Left lobe of liver (tissue), 2 donors: ENCODE measurements at regions not wholly inside any gene's neighbourhood (a gene's known extent, or its start where the extent isn't known, plus 50 kb on each side); places are given as distances from the start of the nearest gene placed in this dataset.
A peak's percentile ranks its signal among the peaks of the same experiment; 100 is the strongest.

ENCODE experiments used
- ATAC-seq: fragments of 200-7000 bp; cut with Tn5 transposase; one replicate; pipeline ENCODE4 v1.9.1; 2020; ENCODE audit warnings: mild to moderate bottlenecking, moderate library complexity
- DNase-seq: peaks from one replicate; pipeline ENCODE4 v3.0.0-alpha.2; 2020; ENCODE audit warnings: low spot score
- donor health status: DM: no; HTN: no; CAD: no; lungs with moderate emphysema.
- donor health status: DM: no; HTN: yes; CAD: no.

GRCh38 chr13:72458701-72459100, 268.7 kb downstream of the MZT1 start:
- no peak for DNase-seq
- no peak for ATAC-seq

DNA sequence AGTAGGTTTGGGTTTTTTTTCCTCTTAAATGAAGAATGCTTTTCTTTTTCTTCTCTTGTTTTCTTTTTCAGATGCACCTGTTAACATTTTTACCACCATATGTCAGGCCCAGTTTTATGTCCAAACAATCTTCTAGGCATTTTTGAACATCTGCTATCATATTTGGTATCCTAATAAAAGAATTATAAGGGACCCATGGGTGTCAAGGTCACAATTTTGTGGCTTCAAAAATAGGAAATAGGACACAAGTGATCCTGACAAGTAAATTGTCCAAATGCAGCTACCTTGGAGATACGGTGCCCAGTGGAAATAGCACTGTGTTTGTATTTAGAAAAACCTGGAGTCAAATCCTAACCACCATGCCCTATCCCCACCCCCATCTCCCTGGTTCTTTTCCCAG, 270.3 kb downstream of the MZT1 start:
- DNase-seq: no peak
- ATAC-seq: no peak

- ATAC-seq (no peak), DNase-seq (no peak)
Observed at GRCh38 chr13:72456486-72456885, 270.9 kb downstream of the MZT1 start.

GRCh38 chr13:72453161-72453560, 274.3 kb downstream of the MZT1 start:
- no peak for ATAC-seq
- no peak for DNase-seq

DNA sequence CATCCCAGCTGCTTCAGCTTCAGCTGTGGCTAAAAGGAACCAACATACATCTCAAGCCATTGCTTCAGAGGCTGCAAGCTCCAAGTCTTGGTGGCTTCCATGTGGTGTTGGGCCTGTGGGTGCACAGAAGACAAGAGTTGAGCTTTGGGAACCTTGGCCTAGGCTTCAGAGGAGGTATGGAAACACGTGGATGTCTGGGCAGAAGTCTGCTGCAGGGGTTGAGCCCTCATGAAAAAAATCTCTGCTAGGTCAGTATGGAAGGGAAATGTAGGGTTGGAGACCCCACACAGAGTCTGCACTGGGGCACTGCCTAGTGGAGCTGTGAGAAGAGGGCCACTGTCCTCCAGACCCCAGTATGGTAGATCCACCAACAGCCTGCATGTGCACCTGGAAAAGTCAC, 279.3 kb downstream of the MZT1 start:
- no peak for DNase-seq
- ATAC-seq: no peak

- ATAC-seq (no peak), DNase-seq (no peak)
Observed at GRCh38 chr13:72444999-72445398, 282.4 kb downstream of the MZT1 start.

DNA sequence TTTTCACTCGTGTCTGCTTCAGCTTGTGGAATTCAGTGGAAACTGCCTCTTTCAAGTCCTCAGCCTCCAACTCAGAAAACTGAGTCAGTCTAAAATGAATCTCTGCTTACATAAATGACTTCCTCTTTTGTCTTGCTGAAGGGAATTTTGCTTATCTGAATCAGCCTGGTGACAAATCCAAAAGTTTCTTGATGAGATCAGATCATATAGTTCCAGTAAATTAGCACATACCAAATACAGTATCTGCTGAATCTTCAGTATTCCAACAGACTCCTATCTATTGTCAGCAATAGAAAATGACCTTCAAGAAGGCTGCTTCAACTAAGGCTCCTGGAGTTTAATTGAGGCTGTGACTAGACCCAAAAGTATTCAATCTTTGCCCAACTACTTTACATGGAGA, 290.0 kb downstream of the MZT1 start:
- ATAC-seq: no peak
- DNase-seq: no peak

DNA sequence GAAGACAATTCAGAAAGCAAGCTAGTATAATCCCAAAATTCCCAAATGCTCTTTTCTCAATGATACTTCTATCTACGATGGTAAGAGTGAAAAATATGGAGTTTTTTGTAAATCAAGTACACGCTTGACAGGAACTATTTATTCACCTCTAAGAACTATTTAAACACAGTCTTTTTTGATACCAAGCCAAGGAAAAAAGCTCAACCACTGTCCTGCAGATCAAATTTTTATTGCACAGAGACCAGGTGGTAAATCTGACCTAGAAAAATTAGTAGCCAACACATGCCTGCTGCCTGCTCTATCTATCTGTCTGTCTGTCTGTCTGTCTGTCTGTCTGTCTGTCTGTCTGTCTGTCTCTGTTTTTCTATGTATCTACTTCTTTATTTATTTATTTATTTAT, 292.2 kb downstream of the MZT1 start:
- DNase-seq: no peak

DNA sequence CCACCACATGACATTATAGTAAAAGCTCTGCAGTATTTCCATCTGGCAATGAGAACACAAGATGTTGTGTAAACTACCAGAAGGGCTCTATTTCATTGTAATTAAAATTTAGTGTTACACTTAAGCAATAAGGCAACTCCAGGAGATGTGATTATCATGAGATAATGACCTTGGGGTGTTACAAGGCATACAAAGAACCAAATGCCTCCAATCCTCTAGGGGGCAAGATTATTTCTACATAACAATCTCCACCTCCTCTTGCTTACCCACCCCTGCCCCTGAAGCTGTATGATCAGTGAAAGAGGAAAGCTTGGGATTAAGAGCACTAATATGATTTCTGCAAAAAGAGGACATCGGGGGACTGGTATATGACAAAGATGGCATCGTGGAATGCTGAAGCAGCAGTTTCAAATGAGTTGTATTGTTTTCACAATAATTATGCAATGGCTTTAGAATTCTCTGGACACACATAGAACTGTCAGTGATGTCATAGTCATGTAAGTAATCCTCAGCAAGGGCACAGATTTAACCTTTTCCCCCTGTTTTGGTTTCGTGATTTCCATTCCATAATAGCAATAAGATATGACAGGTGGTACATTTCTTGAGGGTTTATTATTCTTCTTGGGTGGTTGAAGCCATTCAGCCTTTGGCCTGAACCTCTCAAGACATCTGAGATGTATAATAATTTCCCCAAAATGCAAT, 295.3 kb downstream of the MZT1 start:
- no peak for DNase-seq
- no peak for ATAC-seq

More for the DNA sequence above, 292.2 kb downstream of the MZT1 start:
- ATAC-seq: no peak

DNA sequence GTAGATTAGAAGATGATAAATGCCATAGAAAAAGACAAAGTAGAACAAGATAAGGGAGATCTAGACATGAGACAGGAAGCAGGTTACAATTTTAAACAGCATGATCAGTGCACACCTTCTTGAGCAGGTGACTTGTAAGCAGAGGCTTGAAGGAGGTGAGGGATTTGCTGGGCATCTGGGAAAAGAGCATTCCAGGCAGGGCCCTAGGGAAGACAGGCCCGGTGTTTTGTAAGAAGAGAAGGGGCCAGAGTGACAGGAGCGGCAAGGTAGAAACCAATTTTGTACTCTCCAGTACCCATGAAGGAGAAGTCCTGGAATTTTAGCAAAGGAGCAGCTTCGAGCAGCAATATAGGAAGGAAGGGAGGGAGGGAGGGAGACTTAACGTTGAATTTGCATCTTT, 296.5 kb downstream of the MZT1 start:
- DNase-seq (no peak), ATAC-seq (no peak)

- no peak for ATAC-seq
- no peak for DNase-seq
Observed at GRCh38 chr13:72427757-72428528, 299.5 kb downstream of the MZT1 start.

- ATAC-seq: no peak
- DNase-seq: no peak
Observed at GRCh38 chr13:72424059-72424458, 303.4 kb downstream of the MZT1 start.

GRCh38 chr13:72415817-72416216, 311.6 kb downstream of the MZT1 start:
- ATAC-seq (no peak), DNase-seq (no peak)

GRCh38 chr13:72412481-72412880, 314.9 kb downstream of the MZT1 start:
- peak; percentile 56 for ATAC-seq

DNA sequence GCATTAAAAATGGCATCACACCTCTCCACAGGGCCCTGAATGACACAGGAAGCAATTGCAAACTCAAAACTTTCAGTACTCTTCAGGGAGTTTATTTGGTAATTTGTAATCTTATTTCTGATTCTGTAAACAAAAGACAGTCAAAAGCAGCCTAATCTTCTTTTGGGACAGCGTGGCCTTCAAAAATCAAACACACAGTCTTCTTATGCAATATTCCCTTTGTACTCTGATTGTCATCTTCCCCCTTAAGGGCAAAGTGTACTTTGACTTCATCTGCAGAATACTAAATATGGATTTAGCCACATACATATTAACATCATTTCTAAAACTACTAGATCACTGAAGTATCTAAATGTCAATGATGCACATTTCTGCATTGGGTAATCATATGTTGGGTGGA, 322.0 kb downstream of the MZT1 start:
- DNase-seq: no peak
- no peak for ATAC-seq

More at GRCh38 chr13:72412481-72412880, 314.9 kb downstream of the MZT1 start:
- DNase-seq: no peak

DNA sequence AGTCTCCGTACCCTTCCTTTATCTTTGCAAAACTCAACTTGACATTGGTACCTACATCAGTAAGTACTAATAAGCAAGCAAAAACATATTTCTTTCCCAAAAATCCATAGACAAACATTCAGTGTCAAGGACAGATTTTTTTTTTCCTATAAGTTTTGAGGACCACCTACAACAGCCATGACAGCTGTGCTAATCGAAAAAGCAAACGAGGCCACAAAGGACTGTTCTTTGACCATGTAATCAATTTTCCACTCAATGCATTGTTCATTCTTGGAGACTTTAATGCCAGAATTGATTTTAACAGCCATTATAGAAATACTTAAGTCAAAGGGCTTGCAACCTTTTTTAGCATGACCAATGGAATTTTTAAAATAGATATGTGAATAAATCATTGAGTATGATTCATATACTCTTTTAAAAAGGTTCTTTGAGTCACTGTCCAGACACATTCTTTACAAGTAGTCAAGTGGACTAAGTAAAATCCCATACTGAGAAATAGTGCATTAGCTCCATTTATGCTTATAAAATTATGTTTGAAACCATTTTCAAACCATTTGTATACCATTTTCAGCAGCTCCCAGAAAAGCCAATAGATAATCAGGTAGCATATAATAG, 323.9 kb downstream of the MZT1 start:
- ATAC-seq (no peak), DNase-seq (no peak)

DNA sequence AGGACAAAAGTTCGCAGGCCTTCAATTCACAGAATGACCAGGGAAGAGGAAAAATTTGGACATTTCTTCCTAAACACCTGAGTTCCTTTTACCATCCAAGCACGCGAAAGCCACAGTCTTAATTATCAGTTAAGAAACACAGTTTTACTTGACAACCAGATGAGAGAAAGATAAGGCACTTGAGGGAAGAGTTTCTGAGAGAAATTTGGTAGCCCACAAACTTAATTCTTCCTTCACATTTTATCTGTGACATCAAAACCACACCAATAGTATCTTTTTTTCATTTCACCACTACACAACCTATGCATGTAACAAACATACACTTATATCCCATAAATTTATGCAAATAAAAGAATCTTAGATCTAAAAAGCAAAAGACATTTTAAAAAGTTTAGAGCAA, 326.6 kb downstream of the MZT1 start:
- DNase-seq: no peak
- no peak for ATAC-seq

DNA sequence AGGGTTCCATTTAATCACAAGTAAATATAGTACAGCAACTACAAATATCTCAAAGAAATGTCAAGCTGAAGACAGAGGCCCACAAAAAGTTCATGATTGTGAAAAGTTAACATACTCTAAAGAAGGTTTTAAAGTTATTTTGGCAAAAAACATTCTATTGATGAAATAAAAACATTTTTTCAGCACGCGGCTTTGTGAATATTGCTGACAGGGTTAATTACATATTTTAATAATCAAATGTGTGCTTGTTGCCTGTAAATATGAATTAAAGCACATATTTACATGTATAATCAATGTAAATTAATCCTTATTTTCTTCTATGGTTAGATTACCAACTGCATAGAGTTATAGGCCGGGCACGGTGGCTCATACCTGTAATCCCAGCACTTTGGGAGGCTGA, 328.1 kb downstream of the MZT1 start:
- DNase-seq: no peak
- ATAC-seq: no peak

DNA sequence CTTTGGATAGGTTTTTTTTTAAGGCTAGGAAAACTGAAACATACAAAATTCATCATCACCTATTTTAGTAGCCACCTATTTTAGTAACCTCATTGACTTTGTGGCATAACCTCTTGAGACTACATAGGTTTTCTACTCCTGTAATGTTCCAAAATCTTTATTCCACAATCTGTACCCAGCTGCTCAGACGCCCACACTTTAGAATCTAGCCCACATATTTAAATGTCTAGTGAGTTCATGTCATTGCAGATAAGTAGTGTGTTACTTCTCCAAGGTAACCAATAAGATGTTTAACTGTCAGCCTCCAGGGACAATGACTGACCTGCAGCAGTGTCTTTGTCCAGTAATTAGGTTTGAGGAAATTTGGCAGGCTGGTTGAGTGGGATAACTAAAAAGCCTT, 330.2 kb downstream of the MZT1 start:
- DNase-seq (no peak), ATAC-seq (no peak)

DNA sequence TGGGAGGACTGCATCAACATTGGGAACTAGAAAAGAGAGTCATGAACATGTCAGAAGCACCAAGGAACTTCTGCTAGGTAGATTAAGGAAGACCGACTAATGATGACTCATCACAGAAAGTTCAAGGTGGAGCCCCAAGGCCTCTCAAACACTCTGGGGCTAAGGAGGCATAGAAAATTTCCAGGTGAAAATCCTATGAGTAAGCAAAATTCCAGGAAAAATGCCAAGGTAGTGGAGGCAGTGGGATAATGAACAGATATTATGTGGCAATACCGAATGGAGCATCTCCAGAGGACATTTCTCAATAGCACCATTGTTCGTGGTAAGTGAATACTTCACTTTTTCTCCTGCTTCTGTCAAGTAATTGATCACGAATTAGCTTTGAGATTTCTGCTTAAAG, 336.5 kb downstream of the MZT1 start:
- DNase-seq (no peak), ATAC-seq (peak; percentile 38)

DNA sequence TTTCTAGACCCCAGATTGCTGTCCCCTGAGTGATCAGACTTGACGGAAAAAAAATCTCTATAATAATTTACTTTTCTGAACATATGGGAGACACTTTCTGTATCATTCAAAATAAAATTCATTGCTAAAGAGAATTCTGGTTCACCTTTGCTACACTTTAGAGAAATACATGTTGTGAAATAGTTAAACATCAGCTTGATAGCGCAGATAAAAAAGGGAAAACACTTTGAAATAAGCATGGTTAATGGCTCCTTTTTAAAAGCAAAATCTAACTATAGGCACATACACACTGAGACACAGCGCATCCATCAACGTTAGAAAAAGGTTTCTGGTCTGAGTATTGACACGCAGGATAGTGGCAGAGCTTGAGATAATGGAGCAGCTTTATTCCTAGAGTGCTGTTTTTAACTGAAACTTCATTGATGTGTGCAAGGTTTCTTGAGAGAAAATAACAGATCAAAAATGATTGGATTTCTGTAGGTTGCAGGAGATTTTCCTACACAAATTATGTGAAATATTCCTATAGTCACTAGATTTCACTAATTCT, 341.2 kb downstream of the MZT1 start:
- ATAC-seq (peak; percentile 77), DNase-seq (no peak)

GRCh38 chr13:72384879-72385278, 342.6 kb downstream of the MZT1 start:
- ATAC-seq: peak; percentile 39
- DNase-seq: no peak
